GM18499 (cell line): ENCODE measurements at regions not wholly inside any gene's neighbourhood (a gene's known extent, or its start where the extent isn't known, plus 50 kb on each side); places are given as distances from the start of the nearest gene placed in this dataset.

Source experiments
- ATAC-seq: cut with Tn5 transposase; IDR thresholded peaks from one replicate; pipeline ENCODE4 v1.9.1; 2021; ENCODE audit warnings: moderate number of reproducible peaks; ENCODE audit not compliant: insufficient read depth, unreplicated experiment

GRCh38 chr3:81293156-81293555, 468.3 kb downstream of the GBE1 start:
- ATAC-seq, result no peak

GRCh38 chr3:81291586-81291985, 469.9 kb downstream of the GBE1 start:
- no peak for ATAC-seq

- no peak for ATAC-seq
Measured at GRCh38 chr3:81289676-81290075, 471.8 kb downstream of the GBE1 start.

- no peak for ATAC-seq
Measured at GRCh38 chr3:81279481-81280379, 481.7 kb downstream of the GBE1 start.

- ATAC-seq, result no peak
Measured at GRCh38 chr3:81277853-81278252, 483.6 kb downstream of the GBE1 start.

- ATAC-seq, result no peak
Measured at GRCh38 chr3:81274671-81275070, 486.8 kb downstream of the GBE1 start.

- peak; percentile 79 for ATAC-seq
Measured at GRCh38 chr3:81270603-81271379, 490.7 kb downstream of the GBE1 start.

GRCh38 chr3:81268526-81268925, 492.9 kb downstream of the GBE1 start:
- no peak for ATAC-seq

- no peak for ATAC-seq
Measured at GRCh38 chr3:81261996-81262395, 499.4 kb downstream of the GBE1 start.

GRCh38 chr3:81255463-81255862, 506.0 kb downstream of the GBE1 start:
- ATAC-seq, result no peak

- no peak for ATAC-seq
Measured at GRCh38 chr3:81251096-81251495, 510.3 kb downstream of the GBE1 start.

- peak; percentile 47 for ATAC-seq
Measured at GRCh38 chr3:81249540-81250029, 511.9 kb downstream of the GBE1 start.

GRCh38 chr3:81245501-81245900, 515.9 kb downstream of the GBE1 start:
- no peak for ATAC-seq

GRCh38 chr3:81245043-81245442, 516.4 kb downstream of the GBE1 start:
- no peak for ATAC-seq

GRCh38 chr3:81244231-81244630, 517.2 kb downstream of the GBE1 start:
- ATAC-seq, result no peak

- ATAC-seq, result no peak
Measured at GRCh38 chr3:81242871-81243270, 518.6 kb downstream of the GBE1 start.

- no peak for ATAC-seq
Measured at GRCh38 chr3:81237181-81237580, 524.3 kb downstream of the GBE1 start.

GRCh38 chr3:81218023-81218422, 543.4 kb downstream of the GBE1 start:
- ATAC-seq, result no peak

- no peak for ATAC-seq
Measured at GRCh38 chr3:81217101-81217500, 544.3 kb downstream of the GBE1 start.

GRCh38 chr3:81216192-81216591, 545.3 kb downstream of the GBE1 start:
- no peak for ATAC-seq

- ATAC-seq, result no peak
Measured at GRCh38 chr3:81214631-81215030, 546.8 kb downstream of the GBE1 start.
